GM11168 (cell line): ENCODE measurements at regions not wholly inside any gene's neighbourhood (a gene's known extent, or its start where the extent isn't known, plus 50 kb on each side); places are given as distances from the start of the nearest gene placed in this dataset.
"Not testable (repeated sequence)": the region's sequence is repeated elsewhere in the genome, so short reads cannot be mapped to it uniquely, and the experiment has no call there.

Experiments
- in situ Hi-C: fragments of 300-500 bp; cut with MboI; formaldehyde crosslinking; loops from one replicate; pipeline ENCODE4 v1.12.0; 2022; ENCODE audit warnings: low sequenced_read_pairs; ENCODE audit not compliant: unreplicated experiment

DNA sequence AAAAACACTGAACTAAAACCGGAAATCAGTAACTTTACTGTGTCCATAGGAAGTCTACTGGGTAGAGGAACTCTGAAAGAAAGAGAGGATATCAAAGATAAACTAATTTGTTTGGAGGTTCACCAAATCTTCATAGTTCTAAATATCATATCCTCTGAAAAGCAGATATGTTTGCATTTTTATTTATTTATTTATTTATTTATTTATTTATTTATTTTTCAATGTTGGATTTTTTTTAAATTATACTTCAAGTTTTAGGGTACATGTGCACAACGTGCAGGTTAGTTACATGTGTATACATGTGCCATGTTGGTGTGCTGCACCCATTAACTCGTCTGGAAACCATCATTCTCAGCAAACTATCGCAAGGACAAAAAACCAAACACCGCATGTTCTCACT, 813.7 kb downstream of the EPHA4 start:
- in situ Hi-C loops: not testable (repeated sequence)

DNA sequence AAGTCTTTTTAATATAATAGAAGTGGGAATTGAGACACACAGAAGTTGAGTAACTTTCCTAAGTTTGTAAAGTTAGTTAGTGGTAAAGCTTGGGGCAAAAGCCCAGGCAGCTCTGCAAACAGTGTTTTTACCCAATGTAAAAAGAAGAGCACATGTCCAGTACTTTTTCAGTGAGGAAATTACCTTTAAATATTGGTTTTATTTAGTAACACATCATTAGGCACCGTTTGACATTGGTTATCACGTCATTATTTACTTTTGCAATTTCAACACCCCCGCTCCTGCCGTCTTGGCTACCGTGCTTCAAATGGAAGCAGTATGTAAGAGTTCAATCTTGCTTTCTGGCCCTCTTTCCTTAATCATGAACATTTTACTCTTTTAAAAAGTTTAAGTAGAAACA, 807.9 kb downstream of the EPHA4 start:
- in situ Hi-C loops: no loop called here

DNA sequence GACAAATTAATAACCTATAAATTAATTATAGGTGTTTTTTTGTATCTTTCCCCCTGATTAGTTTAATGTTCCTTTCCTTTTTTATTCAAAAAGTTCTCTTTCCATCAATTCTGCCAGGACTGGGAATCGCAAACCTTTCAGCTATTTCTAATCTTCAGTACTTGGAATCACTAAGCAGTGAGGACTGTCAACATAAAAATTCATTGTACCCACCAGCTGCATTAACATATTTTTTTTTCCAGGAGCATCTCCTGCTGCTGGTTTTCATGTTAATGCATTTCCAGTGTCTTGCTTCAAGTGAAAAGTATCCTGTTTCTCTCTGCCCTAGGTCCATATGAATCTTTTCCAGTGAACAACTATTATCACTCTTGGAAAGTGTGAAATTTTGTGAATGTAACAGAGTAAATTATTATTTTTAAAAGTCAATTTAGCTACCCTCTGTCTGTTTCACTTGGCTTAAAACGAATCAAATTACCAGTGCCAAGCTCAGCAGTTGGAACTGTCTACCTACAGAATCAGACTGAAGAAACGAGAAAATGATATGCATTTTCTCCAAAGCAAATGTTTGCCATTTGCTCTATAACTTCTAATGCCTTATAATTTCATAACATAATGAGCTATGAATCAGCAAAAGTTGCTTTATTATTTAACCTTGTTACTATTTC, 804.4 kb downstream of the EPHA4 start:
- in situ Hi-C loops: no loop called here

DNA sequence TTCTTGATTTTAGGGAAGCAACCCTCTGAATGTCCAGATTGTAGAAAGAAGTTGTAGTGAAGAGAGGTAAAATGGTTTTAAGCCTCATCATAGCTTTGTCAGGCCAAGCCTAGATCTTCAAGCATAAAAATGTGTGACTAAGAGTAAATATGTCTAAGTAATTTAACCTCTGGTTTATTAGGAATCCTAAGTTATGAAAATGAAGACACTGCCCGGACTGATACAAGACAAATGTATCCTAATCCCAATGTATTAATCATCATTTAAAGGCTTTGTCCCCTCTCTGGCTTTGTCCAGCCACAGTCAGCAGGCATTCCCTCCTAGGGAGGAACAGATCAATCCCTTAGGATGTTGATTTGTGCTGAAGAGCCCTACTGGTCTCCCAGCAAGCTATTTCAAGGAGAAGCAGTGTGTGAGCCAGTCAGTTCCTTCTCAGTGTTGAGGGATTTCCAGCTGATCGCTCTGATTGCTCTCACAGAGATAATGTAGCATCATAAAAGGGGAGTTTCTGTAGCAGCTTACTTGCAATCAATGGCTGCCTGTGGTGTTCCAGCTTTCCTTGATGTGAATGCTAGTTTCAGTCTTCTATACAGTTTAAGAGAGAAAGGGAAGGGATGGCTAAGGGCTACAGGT, 796.1 kb downstream of the EPHA4 start:
- in situ Hi-C loops: no loop called here

DNA sequence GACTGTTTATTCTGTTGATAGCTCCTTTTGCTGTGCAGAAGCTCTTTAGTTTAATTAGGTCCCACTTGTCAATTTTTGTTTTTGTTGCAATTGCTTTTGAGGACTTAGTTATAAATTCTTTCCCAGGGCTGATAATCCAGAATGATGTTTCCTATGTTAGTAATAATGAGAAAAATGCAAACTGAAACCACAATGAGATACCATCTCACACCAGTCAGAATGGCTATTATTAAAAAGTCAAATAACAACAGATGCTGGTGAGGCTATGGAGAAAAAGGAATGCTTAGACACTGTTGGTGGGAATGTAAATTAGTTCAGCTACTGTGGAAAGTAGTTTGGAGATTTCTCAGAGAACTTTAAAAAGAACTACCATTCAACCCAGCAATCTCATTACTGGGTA, 793.0 kb downstream of the EPHA4 start:
- in situ Hi-C loops: not testable (repeated sequence)

DNA sequence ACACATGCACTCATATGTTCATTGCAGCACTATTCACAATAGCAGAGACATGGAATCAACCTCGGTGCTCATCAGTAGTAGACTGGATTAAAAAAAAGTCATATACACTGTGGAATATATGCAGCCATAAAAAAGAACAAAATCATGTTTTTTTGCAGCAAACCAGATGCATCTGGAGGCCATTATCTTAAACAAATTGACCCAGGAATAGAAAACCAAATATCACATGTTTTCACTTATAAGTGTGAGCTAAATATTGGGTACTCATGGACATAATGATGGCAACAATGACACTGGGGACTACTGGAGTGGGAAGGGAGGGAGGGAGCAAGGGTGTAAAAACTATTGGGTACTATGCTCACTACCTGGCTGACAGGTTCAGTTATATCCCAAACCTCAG, 792.6 kb downstream of the EPHA4 start:
- in situ Hi-C loops: no loop called here

DNA sequence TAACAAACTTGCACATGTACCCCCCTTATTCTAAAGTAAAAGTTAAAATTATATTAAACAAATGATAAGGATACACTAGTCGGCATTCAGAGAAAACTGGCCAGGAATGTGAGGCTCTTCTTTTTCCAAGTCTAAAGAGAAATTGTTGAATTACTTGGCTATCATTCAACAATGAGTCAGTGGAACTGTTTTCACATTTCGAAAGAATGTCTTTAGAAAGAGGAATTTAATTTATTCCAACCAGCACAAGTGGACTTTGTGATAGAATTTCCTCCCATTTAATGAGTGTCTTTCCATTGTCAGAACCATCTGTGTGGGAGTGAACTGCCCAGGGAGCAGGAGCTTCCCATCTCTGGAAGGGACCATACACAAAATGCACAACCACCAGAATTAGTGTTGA, 792.2 kb downstream of the EPHA4 start:
- in situ Hi-C loops: no loop called here

DNA sequence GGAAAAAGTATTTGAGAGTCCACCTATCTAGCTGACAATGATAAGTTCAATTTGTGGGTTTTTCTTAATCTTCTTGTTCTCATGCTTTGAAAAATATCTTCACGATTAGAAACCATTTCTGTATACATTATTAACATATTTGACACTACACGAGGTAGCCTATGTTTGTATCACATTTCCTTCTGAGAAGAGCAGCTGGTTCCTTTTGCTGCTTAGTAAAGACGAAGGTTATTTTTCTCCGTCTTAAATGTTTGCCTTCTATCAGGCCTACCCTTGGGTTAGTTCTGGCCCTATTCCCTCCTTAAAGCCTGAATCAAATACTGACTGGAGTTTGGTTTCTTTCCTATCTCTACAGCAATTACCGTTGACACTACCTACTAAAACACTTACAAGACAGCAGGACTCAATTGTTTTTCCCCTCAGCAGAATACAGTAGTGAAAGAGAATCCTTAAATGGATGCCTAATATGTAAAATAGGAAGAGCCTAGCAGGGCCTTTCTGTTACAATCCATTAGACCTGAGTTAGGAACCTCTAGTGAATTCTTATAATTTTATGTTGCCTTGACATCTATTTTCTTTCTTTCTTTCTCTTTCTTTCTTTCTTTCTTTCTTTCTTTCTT, 790.4 kb downstream of the EPHA4 start:
- in situ Hi-C loops: no loop called here

DNA sequence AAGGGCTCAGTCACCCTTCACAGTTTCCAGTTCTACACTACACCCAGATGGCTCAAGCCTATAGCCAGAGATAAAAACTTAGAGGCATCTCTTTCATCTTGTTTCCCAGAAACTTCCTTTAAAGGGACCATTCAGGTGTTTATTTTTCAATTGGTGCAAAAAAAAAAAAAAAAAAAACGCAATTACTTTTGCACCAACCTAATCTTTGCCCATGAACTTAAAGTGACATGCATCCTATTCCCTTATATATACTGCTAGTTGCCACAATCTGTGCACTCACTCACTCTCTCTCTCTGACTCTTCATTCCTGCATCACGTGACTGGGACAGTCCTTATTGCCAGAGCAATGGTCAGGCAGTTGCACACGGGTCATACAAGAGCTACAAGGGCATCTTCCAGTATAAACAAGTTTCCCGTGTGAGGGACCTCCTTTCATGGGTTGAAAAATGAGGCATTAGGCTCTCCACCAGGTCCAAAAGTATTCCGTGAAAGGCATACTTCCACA, 789.4 kb downstream of the EPHA4 start:
- in situ Hi-C loops: no loop called here

DNA sequence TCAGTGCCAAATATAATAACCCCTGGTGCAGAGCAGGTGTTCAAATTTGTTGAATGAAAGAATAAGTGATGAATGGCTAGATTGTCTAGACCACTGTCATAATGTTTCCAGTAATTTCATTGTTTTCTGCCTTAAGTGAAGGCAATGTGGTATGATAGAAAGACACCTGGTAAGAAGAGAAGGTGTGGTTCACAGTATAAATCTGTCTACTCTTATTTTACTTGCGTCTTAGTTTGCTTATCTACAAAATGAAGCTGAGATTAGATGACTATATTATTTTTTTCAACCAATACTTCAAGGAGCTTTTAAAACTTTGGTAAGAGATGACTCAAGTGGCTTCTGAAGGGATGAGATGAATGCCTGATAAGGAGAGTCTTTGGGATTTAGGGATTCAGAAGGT, 788.4 kb downstream of the EPHA4 start:
- in situ Hi-C loops: no loop called here

DNA sequence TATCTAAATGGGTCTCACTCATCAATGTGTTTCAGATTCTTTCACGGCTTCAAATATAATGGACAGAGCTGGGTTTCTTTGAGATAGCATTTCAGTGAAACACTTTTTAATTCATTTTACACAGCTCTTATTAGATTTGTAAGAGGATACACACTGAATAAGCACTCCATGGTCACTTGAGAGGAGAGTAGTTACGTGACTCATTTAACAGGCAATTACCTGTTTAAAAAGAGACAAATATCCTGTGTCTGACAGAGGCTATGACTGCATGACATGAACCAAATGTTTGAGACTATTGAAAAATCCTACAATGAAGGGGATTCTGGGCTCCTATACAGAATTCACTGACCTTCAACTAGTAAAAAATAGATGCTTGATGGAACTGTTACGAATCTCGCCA, 786.9 kb downstream of the EPHA4 start:
- in situ Hi-C loops: no loop called here

DNA sequence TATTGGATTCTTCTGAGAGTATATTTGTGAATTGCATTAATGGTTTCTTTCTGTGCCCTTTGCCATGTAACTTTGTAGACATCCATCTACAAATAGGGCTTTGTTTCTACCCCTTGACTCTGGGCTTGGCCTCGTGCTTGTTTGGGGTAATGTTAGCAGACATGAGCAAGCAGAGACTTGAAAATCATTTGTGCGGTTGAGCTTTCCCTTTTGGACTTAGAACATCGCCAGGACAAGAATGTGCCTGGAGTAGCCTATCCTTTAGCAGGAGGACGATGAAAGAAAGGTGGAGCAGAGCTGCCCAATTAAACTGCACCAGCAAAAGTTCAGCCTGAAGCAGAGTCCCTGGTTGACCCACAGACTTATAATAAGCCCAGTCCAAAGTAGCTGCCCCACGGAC, 785.9 kb downstream of the EPHA4 start:
- in situ Hi-C loops: no loop called here

DNA sequence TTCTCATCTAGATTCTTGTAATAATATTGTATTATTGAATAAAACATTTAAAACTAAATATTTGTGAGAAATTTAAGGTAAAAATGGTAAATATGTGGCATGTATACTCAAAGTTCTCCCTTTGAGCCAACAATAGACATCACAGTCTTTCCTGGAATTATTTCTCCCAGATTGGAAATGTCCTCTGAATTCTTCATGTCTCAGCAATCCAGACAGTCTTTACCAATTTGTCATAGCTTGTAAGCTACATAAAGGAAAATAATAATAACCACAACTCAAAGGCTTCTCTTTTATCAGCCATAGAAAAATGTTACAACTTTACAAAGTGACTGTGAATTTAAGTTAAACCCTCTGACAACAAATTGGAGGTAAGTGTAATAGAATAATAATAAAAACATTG, 784.9 kb downstream of the EPHA4 start:
- in situ Hi-C loops: no loop called here

DNA sequence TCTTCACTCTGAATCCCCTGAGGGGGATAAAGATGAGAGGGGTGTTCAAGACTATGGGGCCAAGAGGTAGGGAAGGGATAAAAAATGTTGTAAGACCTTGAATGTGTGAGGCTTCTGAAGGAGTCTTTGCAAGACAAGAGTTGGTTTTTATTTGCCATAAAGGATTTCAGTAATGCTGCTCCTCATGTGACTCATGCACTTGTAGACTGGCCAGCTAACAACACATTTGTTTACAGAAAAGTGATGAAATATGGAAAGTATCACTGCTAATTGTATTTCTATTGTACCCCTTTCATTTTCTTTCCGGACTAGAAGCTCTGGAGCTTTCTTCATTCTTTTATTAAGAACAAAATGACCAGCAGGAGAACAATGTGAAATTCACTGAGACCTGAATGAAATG, 782.1 kb downstream of the EPHA4 start:
- in situ Hi-C loops: no loop called here

DNA sequence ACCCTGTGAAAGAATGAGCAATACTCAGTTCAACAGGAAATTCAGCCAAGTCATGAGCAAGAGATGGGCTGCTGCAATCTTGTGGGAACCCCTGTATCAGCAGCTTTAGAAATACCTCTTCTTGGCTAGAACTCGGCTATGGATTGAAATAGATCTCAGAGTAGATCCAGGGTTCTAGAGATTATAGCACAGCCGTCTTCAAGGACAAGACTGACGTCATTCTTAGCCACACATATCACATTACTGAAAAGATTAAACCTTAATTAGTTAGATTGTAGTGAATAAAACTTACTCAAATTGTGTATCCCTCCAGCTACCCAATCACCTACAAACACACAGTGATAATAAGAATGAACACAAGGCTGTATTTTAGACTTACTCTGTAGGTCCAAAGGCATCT, 776.4 kb downstream of the EPHA4 start:
- in situ Hi-C loops: no loop called here

DNA sequence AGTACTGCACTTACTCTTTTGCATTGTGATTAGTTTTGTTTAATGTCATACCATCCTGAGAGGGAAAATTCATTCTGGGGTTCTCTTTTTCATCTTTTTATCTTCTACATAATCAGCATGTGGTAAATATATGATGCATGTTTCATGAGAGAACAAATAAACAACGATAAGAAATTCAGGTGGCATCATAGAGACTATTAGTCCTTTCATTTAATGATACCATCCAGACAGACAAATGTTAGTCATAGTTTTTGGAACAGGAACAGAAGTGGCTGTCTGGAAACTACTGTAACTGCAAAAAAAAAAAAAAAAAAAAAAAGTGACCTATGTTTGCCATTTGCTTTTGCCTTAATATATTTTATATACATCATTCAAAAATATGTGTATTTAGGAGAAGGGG, 761.0 kb downstream of the EPHA4 start:
- in situ Hi-C loops: no loop called here

DNA sequence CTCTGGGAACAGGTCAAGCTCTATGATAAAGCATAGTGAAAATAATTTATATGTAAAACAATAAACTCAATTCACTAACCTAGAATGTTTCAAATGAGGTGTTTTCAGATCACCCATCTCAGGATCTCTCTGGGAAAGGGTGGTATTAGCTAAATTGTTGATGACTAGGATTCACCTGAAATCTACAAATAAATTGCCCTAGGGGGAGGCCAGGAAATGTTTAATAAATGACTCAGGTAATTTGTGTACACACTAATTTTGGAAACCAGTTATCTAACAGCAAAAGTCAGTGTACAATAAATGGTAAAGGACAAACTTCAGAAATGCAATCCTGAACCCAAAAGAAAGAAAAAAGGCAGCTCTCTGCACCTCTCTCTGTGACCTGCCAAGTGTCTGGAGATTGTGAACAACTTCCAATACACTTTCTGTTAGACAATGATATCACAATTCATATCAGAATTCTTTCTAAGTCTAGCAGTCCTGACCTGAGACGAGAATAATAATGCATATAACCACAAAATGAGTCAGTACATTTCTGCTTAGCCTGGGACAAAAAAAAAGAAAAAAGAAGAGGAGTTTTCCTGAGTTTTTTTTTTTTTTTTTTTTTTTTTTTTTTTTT, 760.0 kb downstream of the EPHA4 start:
- in situ Hi-C loops: no loop called here

DNA sequence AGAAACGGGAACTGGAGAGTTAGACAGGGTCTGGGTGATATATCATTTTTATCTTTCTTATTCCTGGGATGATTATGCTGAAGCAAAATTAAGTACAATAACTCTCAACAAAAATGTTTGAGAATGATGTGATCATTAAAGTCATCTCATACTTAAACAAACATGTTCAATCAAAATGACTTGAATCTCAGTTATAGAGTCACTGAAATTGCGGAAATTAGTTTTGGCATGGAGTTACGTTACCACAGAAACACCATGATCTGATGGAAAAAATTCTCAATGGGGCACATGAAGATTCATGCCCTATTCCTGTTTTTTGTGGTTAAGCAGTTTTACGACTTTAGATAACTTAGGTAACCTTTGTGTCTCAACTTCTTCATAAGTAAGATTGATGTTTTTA, 757.7 kb downstream of the EPHA4 start:
- in situ Hi-C loops: no loop called here

DNA sequence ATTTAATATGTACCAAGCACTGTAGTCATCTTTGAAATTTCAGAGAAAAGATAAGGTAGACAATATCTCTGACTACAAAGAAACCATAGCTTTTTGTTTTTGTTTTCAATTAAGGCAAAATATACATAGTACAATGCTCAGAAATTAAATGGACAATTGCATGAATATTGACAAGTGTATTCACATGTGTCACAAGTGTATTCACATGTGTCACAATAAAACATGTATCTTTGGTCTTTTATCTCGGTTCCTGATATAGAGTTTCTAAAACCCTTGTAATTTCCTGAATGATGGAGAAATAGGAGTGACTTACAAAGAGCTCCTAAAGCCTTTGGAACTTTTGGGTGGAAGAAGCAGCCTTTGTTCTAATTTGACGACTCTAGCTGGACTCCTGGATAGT, 756.4 kb downstream of the EPHA4 start:
- in situ Hi-C loops: no loop called here

DNA sequence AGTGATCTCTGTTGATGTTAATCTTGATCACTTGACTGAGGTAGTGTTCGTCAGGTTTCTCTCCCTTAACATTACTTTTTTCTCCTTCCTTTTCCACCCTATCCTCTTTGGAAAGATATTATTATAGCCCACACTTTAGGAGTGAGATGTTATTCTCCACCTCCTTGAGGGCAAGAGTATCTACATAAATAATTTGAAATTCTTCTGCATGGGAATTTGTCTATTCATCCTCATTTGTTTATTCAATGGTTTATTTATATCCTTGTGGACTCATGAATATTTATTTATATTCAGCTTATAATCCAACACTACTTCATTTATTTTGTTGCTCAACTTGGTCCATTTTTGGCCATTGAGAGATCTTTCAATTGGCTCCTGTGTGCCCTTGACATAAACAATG, 750.4 kb downstream of the EPHA4 start:
- in situ Hi-C loops: no loop called here

DNA sequence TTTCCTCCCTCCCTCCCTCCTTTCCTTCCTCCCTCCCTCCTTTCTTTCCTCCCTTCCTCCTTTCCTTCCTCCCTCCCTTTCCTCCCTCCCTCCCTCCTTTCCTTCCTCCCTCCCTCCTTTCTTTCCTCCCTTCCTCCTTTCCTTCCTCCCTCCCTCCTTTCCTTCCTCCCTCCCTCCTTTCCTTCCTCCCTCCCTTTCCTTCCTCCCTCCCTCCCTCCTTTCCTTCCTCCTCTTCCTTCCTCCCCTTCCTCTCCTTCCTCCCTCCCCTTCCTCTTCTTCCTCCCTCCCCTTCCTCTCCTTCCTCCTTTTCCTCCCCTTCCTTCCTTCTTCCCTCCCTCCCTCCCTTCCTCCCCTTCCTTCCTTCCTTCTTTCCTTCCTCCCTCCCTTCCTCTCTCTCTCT, 748.5 kb downstream of the EPHA4 start:
- in situ Hi-C loops: not testable (repeated sequence)
